A673 (cell line): ENCODE measurements at regions not wholly inside any gene's neighbourhood (a gene's known extent, or its start where the extent isn't known, plus 50 kb on each side); places are given as distances from the start of the nearest gene placed in this dataset.
A peak's percentile ranks its signal among the peaks of the same experiment; 100 is the strongest.
"Not testable (repeated sequence)": the region's sequence is repeated elsewhere in the genome, so short reads cannot be mapped to it uniquely, and the experiment has no call there.

Experiments used
- BruUV-seq: library from RNA; stranded (reverse); fragments of 400-500 nt; replicated peaks from 2 replicates; lab custom pipeline; 2021; lab: Mats Ljungman, UMichigan
- CTCF ChIA-PET: fragments of 300-600 bp; sonication (Branson Sonifier 250); formaldehyde crosslinking; loops from one replicate; lab custom pipeline; 2022; ENCODE audit warnings: antibody characterized with exemption; lab: Charles Lee
- POLR2A ChIA-PET: fragments of 300-600 bp; sonication (Branson Sonifier 250); formaldehyde crosslinking; loops from one replicate; lab custom pipeline; 2022; ENCODE audit warnings: antibody characterized with exemption; ENCODE audit not compliant: low non-redundant PET; lab: Charles Lee
- DNase-seq: peaks from one replicate; pipeline ENCODE4 v3.0.0-alpha.2; 2015; ENCODE audit warnings: low spot score
- H3K27ac ChIP-seq: fragments of 200-600 bp; sonication (generic); 2 replicates; pipeline ENCODE4 v1.5.1; 2016; ENCODE audit warnings: mixed run types, low read depth, mild to moderate bottlenecking, mixed read lengths, antibody characterized with exemption, low read length; ENCODE audit not compliant: poor library complexity, severe bottlenecking
- H3K27me3 ChIP-seq: fragments of 200-600 bp; sonication (generic); replicated peaks from 2 replicates; pipeline ENCODE4 v1.6.1; 2017; ENCODE audit warnings: mixed run types, low read depth, mild to moderate bottlenecking, mixed read lengths, antibody characterized with exemption, low read length; ENCODE audit not compliant: insufficient read depth, poor library complexity
- H3K36me3 ChIP-seq: fragments of 200-600 bp; sonication (generic); 2 replicates; pipeline ENCODE4 v1.6.1; 2016; ENCODE audit warnings: mixed run types, mild to moderate bottlenecking, mixed read lengths, antibody characterized with exemption, low read length; ENCODE audit not compliant: insufficient read depth, poor library complexity, severe bottlenecking
- H3K4me1 ChIP-seq: fragments of 200-600 bp; sonication (generic); 2 replicates; pipeline ENCODE4 v1.6.1; 2017; ENCODE audit warnings: mixed run types, mild to moderate bottlenecking, mixed read lengths, antibody characterized with exemption, low read length; ENCODE audit not compliant: insufficient read depth, poor library complexity, severe bottlenecking
- H3K4me3 ChIP-seq: fragments of 200-600 bp; sonication (generic); 2 replicates; pipeline ENCODE4 v1.5.1; 2016; ENCODE audit warnings: low read depth, mixed run types, mild to moderate bottlenecking, mixed read lengths, low read length; ENCODE audit not compliant: poor library complexity, severe bottlenecking
- H3K9me3 ChIP-seq: fragments of 200-600 bp; sonication (generic); 2 replicates; pipeline ENCODE4 v1.6.1; 2016; ENCODE audit warnings: mixed run types, low read depth, mild to moderate bottlenecking, mixed read lengths, antibody characterized with exemption, low read length; ENCODE audit not compliant: poor library complexity, severe bottlenecking
- CTCF ChIP-seq: fragments of 300-800, 200-600 bp; sonication (generic); conservative IDR thresholded peaks from 2 replicates; pipeline ENCODE4 v1.5.1; 2017; ENCODE audit warnings: low read depth, mild to moderate bottlenecking, antibody characterized with exemption, low read length, moderate library complexity, mixed read lengths
- EZH2 ChIP-seq: fragments of 200-600 bp; sonication (generic); IDR thresholded peaks from 2 replicates; pipeline ENCODE4 v1.6.1; 2017; ENCODE audit warnings: borderline replicate concordance, low read depth, mild to moderate bottlenecking, mixed read lengths, antibody characterized with exemption, low read length; ENCODE audit not compliant: poor library complexity, severe bottlenecking
- intact Hi-C: fragments of 100-400 bp; cut with micrococcal nuclease; formaldehyde crosslinking; loops from one replicate; pipeline ENCODE4 v1.10.0; 2022; ENCODE audit not compliant: unreplicated experiment

GRCh38 chrX:80576806-80577533 is 156.7 kb downstream of the TENT5D start:
- no peaks in the 10 kb centered on the region for H3K27me3 ChIP-seq
- no peaks in the 10 kb centered on the region for H3K4me1 ChIP-seq
- no peak overlapping the region for H3K27ac ChIP-seq
- H3K36me3 ChIP-seq: no peaks in the 10 kb centered on the region
- no TSS peak for BruUV-seq
- no peaks in the 10 kb centered on the region for H3K9me3 ChIP-seq
- TF ChIP-seq CTCF: no peak
- TF ChIP-seq EZH2: no peak
- CTCF ChIA-PET: no interaction called here
- intact Hi-C loops: loop anchor here (10.0 kb wide), 1 partner anchor 292 kb away; no protein-coding TSS in a partner anchor
- POLR2A ChIA-PET: no interaction called here
- no peak for DNase-seq
- no peak overlapping the region for H3K4me3 ChIP-seq

- TF ChIP-seq EZH2 (no peak), CTCF (peak; percentile 65)
- BruUV-seq: no TSS peak
- Histone ChIP-seq H3K4me1 (no peaks in the 10 kb centered on the region), H3K4me3 (no peak overlapping the region), H3K27ac (no peak overlapping the region), H3K27me3 (no peaks in the 10 kb centered on the region), H3K9me3 (no peaks in the 10 kb centered on the region), H3K36me3 (no peaks in the 10 kb centered on the region)
- DNase-seq: peak; percentile 47
- ChIA-PET CTCF (no interaction called here), POLR2A (no interaction called here)
- intact Hi-C loops: loop anchor here (1.0 to 10.0 kb wide), 2 partner anchors 147 to 294 kb away; no protein-coding TSS in a partner anchor
These were observed 158.4 kb downstream of the TENT5D start for GRCh38 chrX:80578517-80579105.

GRCh38 chrX:80590992-80591391 is 170.7 kb downstream of the TENT5D start:
- H3K4me3 ChIP-seq, H3K27me3 ChIP-seq, H3K36me3 ChIP-seq, H3K9me3 ChIP-seq, H3K4me1 ChIP-seq, POLR2A ChIA-PET, BruUV-seq, CTCF ChIA-PET, DNase-seq, H3K27ac ChIP-seq, intact Hi-C loops: not testable (repeated sequence)
